Esophagus squamous epithelium (tissue), 4 donors: ENCODE measurements at regions not wholly inside any gene's neighbourhood (a gene's known extent, or its start where the extent isn't known, plus 50 kb on each side); places are given as distances from the start of the nearest gene placed in this dataset.

Source experiments
- POLR2A ChIP-seq, 4 donors: fragments of 450-650 bp; IDR thresholded peaks; one replicate each; pipeline ENCODE4 v1.6.1; 2017; ENCODE audit warnings: antibody characterized with exemption in 4 of 4, mild to moderate bottlenecking in 4 of 4, moderate library complexity in 3 of 4
- TF ChIP-seq, protein P1 (sequence below), 6 experiments: fragments of 450-650 bp in 4 of 6; fragments of 200-600 bp in 2 of 6; sonication (generic) in 2 of 6; IDR thresholded peaks; one replicate each; pipeline ENCODE4 v1.5.1; 2016 to 2019; ENCODE audit warnings: antibody characterized with exemption in 6 of 6, mild to moderate bottlenecking in 4 of 6, moderate library complexity in 4 of 6

DNA sequence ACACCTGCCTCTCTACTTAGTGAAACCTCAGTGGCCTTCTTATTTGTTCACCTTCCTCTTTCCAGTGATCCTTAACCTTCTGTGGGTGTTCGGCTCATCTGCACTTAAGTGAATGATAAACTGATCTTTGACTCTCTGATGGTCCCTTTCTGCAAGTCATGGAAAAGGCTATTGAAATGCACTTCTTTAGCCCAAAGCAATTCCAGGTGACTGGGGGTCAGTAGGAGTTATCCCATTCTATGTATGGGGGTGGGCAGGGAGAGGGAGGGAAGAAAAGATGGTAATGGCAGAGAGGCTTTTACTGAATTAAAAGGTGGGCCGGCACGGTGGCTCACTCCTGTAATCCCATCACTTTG lies 170.8 kb downstream of the RGS9 start:
- TF ChIP-seq, protein P1, sequence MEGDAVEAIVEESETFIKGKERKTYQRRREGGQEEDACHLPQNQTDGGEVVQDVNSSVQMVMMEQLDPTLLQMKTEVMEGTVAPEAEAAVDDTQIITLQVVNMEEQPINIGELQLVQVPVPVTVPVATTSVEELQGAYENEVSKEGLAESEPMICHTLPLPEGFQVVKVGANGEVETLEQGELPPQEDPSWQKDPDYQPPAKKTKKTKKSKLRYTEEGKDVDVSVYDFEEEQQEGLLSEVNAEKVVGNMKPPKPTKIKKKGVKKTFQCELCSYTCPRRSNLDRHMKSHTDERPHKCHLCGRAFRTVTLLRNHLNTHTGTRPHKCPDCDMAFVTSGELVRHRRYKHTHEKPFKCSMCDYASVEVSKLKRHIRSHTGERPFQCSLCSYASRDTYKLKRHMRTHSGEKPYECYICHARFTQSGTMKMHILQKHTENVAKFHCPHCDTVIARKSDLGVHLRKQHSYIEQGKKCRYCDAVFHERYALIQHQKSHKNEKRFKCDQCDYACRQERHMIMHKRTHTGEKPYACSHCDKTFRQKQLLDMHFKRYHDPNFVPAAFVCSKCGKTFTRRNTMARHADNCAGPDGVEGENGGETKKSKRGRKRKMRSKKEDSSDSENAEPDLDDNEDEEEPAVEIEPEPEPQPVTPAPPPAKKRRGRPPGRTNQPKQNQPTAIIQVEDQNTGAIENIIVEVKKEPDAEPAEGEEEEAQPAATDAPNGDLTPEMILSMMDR (IDR thresholded peaks at IDR 0.05): no peak
- TF ChIP-seq POLR2A (IDR thresholded peaks at IDR 0.05): no peak
